ENCODE measurements at regions not wholly inside any gene's neighbourhood (a gene's known extent, or its start where the extent isn't known, plus 50 kb on each side); places are given as distances from the start of the nearest gene placed in this dataset.

DNA sequence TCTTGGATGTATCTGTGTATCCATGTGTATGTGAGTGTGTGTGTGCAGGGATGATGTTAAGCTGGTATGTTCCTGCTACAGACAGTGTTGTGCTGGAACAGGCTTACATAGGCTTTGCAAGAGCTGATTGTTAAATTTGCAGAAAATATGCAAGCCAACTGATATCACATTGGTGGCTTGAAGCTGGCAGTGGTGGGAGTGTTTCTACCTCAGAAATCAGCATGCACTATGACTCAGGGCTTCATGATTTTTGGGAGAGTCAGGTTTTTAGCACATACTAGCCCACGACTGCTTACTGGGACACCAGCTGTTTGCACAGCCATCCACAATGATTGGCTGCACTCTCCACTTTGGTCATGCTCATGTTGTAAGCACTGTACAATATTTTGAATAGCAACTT, 261.8 kb downstream of the DHX15 start:
- no peak overlapping the region for H3K9ac ChIP-seq (ENCODE audit: low read length)
- no peaks in the 10 kb centered on the region for H4K20me1 ChIP-seq (ENCODE audit: insufficient read depth, low read length)
- no peaks in the 10 kb centered on the region for H3K36me3 ChIP-seq (ENCODE audit: insufficient read depth, low read length)
- H3K4me3 ChIP-seq (ENCODE audit: low read depth, low read length, poor library complexity, severe bottlenecking) = no peak overlapping the region
- no peak overlapping the region for H3K27ac ChIP-seq (ENCODE audit: low read depth, low read length, poor library complexity, severe bottlenecking)
- no peaks in the 10 kb centered on the region for H3K9me2 ChIP-seq (ENCODE audit: low read depth, low read length)
- H3K4me1 ChIP-seq (ENCODE audit: insufficient read depth, low read length, severe bottlenecking) = no peaks in the 10 kb centered on the region
- H3K4me2 ChIP-seq (ENCODE audit: low read length) = no peak overlapping the region
- TF ChIP-seq CTCF (IDR thresholded peaks at IDR 0.05; ENCODE audit: low read length) (no peak), EZH2 (IDR thresholded peaks at IDR 0.05; ENCODE audit: borderline replicate concordance, low read length) (no peak)
- H2AFZ ChIP-seq (ENCODE audit: low read length) = no peak overlapping the region
- H3K79me2 ChIP-seq (ENCODE audit: insufficient read depth, low read length) = no peaks in the 10 kb centered on the region
- no peaks in the 10 kb centered on the region for H3F3A ChIP-seq (ENCODE audit: insufficient read depth, low read length)
- no peaks in the 10 kb centered on the region for H3K9me3 ChIP-seq (ENCODE audit: low read length)
- no peaks in the 10 kb centered on the region for H3K27me3 ChIP-seq (ENCODE audit: insufficient read depth, low read length)

GRCh38 chr4:24321616-24322015, 262.7 kb downstream of the DHX15 start:
- H3K9me2 ChIP-seq (ENCODE audit: low read depth, low read length) = no peaks in the 10 kb centered on the region
- no peak overlapping the region for H3K9ac ChIP-seq (ENCODE audit: low read length)
- H2AFZ ChIP-seq (ENCODE audit: low read length) = no peak overlapping the region
- no peak overlapping the region for H3K4me3 ChIP-seq (ENCODE audit: low read depth, low read length, poor library complexity, severe bottlenecking)
- no peaks in the 10 kb centered on the region for H4K20me1 ChIP-seq (ENCODE audit: insufficient read depth, low read length)
- no peaks in the 10 kb centered on the region for H3K79me2 ChIP-seq (ENCODE audit: insufficient read depth, low read length)
- H3K36me3 ChIP-seq (ENCODE audit: insufficient read depth, low read length) = no peaks in the 10 kb centered on the region
- H3K4me1 ChIP-seq (ENCODE audit: insufficient read depth, low read length, severe bottlenecking) = no peaks in the 10 kb centered on the region
- H3K27me3 ChIP-seq (ENCODE audit: insufficient read depth, low read length) = no peaks in the 10 kb centered on the region
- H3K9me3 ChIP-seq (ENCODE audit: low read length) = no peaks in the 10 kb centered on the region
- H3K4me2 ChIP-seq (ENCODE audit: low read length) = no peak overlapping the region
- no peak for TF ChIP-seq EZH2 (IDR thresholded peaks at IDR 0.05; ENCODE audit: borderline replicate concordance, low read length)
- no peak for TF ChIP-seq CTCF (IDR thresholded peaks at IDR 0.05; ENCODE audit: low read length)
- H3K27ac ChIP-seq (ENCODE audit: low read depth, low read length, poor library complexity, severe bottlenecking) = no peak overlapping the region
- no peaks in the 10 kb centered on the region for H3F3A ChIP-seq (ENCODE audit: insufficient read depth, low read length)

DNA sequence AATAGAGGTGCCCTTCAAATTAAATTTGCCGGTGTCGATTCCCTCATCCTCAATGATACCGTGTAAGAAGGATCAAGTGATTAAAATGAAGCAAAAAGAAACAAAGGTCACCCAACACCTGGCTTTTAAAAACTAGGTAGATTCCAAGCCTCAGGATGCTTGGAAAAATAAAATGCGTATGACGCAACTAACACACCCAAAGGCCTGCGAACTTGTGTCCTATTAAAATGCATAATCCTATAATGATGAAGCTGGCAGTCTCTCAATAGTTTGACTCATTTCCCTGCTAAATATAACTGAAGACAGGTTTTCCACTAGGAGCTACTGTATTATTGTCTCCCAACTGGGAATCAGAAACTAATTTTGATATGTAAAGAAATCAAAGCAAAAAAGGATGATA, 263.2 kb downstream of the DHX15 start:
- H4K20me1 ChIP-seq (ENCODE audit: insufficient read depth, low read length) = no peaks in the 10 kb centered on the region
- H3K27me3 ChIP-seq (ENCODE audit: insufficient read depth, low read length) = no peaks in the 10 kb centered on the region
- TF ChIP-seq EZH2 (IDR thresholded peaks at IDR 0.05; ENCODE audit: borderline replicate concordance, low read length) = no peak
- TF ChIP-seq CTCF (IDR thresholded peaks at IDR 0.05; ENCODE audit: low read length) = no peak
- H3F3A ChIP-seq (ENCODE audit: insufficient read depth, low read length) = no peaks in the 10 kb centered on the region
- no peaks in the 10 kb centered on the region for H3K9me2 ChIP-seq (ENCODE audit: low read depth, low read length)
- H3K27ac ChIP-seq (ENCODE audit: low read depth, low read length, poor library complexity, severe bottlenecking) = no peak overlapping the region
- H3K79me2 ChIP-seq (ENCODE audit: insufficient read depth, low read length) = no peaks in the 10 kb centered on the region
- H2AFZ ChIP-seq (ENCODE audit: low read length) = no peak overlapping the region
- H3K4me3 ChIP-seq (ENCODE audit: low read depth, low read length, poor library complexity, severe bottlenecking) = no peak overlapping the region
- H3K36me3 ChIP-seq (ENCODE audit: insufficient read depth, low read length) = no peaks in the 10 kb centered on the region
- H3K4me1 ChIP-seq (ENCODE audit: insufficient read depth, low read length, severe bottlenecking) = no peaks in the 10 kb centered on the region
- H3K9ac ChIP-seq (ENCODE audit: low read length) = no peak overlapping the region
- no peak overlapping the region for H3K4me2 ChIP-seq (ENCODE audit: low read length)
- H3K9me3 ChIP-seq (ENCODE audit: low read length) = no peaks in the 10 kb centered on the region

Measured in OCI-LY1 (cell line).